ENCODE measurements at regions not wholly inside any gene's neighbourhood (a gene's known extent, or its start where the extent isn't known, plus 50 kb on each side); places are given as distances from the start of the nearest gene placed in this dataset.

DNA sequence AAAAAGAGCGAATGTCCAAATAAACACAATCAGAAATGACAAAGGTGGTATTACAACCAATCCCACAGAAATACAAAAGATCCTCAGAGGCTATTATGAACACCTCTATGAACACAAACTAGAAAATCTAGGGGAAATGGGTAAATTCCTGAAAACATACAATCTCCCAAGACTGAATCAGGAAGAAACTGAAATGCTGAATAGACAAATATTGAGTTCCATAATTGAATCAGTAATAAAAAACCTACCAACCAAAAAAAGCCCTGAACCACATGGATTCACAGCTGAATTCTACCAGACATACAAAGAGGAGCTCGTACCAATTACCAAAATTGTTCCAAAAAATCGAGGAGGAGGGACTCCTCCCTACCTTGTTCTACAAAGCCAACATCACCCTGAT, 56.1 kb upstream of the ZNF800 start:
- no peak for DNase-seq (ENCODE audit: low read depth)
- TF ChIP-seq, protein P1, sequence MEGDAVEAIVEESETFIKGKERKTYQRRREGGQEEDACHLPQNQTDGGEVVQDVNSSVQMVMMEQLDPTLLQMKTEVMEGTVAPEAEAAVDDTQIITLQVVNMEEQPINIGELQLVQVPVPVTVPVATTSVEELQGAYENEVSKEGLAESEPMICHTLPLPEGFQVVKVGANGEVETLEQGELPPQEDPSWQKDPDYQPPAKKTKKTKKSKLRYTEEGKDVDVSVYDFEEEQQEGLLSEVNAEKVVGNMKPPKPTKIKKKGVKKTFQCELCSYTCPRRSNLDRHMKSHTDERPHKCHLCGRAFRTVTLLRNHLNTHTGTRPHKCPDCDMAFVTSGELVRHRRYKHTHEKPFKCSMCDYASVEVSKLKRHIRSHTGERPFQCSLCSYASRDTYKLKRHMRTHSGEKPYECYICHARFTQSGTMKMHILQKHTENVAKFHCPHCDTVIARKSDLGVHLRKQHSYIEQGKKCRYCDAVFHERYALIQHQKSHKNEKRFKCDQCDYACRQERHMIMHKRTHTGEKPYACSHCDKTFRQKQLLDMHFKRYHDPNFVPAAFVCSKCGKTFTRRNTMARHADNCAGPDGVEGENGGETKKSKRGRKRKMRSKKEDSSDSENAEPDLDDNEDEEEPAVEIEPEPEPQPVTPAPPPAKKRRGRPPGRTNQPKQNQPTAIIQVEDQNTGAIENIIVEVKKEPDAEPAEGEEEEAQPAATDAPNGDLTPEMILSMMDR (IDR thresholded peaks at IDR 0.05; ENCODE audit: insufficient read depth, low read length), result no peak
- no peak overlapping the region for H3K4me3 ChIP-seq (ENCODE audit: low read depth, low read length)

DNA sequence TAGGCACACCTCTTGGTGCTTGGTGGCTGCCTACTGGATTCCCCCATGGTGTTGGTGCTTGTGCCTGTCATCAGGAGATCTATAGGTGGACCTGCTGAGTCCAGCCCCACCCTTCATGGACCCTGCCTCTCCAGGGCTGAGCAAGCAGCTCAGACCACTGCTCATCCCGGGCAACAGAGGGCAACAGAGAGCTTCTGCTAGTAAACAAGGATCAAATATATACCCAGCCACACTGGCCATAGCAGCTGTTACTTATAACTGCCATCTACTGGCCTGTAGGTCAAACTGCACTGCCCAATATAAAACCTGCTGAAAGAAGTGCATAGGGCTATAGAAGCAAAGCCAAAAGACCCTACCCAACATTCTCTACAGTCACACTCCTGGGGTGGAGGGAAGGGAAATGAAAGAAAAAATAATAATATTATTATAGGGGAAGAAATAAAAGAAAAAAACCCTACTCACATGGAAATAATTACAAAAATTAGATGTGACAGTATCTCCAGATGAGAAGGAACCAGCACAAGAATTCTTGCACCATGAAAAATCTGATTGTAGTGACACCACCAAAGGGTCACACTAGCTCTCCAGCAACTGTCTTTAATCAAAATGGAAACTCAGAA, 54.9 kb upstream of the ZNF800 start:
- no peak overlapping the region for H3K4me3 ChIP-seq (ENCODE audit: low read depth, low read length)
- peak; percentile 31 for DNase-seq (ENCODE audit: low read depth)
- TF ChIP-seq, protein P1 (IDR thresholded peaks at IDR 0.05; ENCODE audit: insufficient read depth, low read length), result peak; percentile 30

DNA sequence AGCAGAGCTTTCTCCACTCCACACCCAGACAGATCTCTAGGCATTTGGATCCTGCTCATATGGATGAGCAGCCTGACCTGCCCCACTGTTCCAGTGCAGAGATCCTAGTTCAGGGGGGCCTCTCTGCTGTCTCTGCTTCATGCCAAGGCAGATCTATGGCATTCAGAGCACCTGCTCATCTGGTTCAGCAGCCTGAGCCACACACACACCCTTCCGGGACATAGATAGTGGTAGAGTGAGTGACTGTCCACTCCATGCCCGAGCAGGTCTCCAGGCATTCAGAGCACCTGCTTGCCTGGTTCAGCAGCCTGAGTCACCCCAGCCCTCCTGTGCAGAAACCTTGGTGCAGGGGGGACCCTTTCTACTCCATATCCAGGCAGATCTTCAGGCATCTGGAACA, 54.3 kb upstream of the ZNF800 start:
- no peak overlapping the region for H3K4me3 ChIP-seq (ENCODE audit: low read depth, low read length)
- TF ChIP-seq, protein P1 (IDR thresholded peaks at IDR 0.05; ENCODE audit: insufficient read depth, low read length), result no peak
- DNase-seq (ENCODE audit: low read depth), result no peak
